Astrocyte of the cerebellum (primary cell): ENCODE measurements at regions not wholly inside any gene's neighbourhood (a gene's known extent, or its start where the extent isn't known, plus 50 kb on each side); places are given as distances from the start of the nearest gene placed in this dataset.

Experiments
- DNase-seq: peaks from one replicate; pipeline ENCODE4 v3.0.0-alpha.2; 2011; ENCODE audit warnings: low read depth
- H3K4me3 ChIP-seq: 2 replicates; pipeline ENCODE4 v1.5.1; 2011; ENCODE audit warnings: mild to moderate bottlenecking, low read depth, low read length, moderate library complexity
- CTCF ChIP-seq: IDR thresholded peaks from 2 replicates; pipeline ENCODE4 v1.5.1; 2012; ENCODE audit warnings: low read length, low read depth, moderate library complexity, mild to moderate bottlenecking; ENCODE audit errors: missing control alignments
- in situ Hi-C: cut with HindIII; loops from 2 replicates; pipeline ENCODE4 v1.10.0; 2017; ENCODE audit warnings: low sequenced_read_pairs

GRCh38 chrX:102029026-102029425, 96.5 kb upstream of the TCEAL2 start:
- TF ChIP-seq CTCF = no peak

GRCh38 chrX:102018208-102018607, 86.4 kb upstream of the ZMAT1 start:
- TF ChIP-seq CTCF = no peak
- no peak for DNase-seq
- no peak overlapping the region for H3K4me3 ChIP-seq
- in situ Hi-C loops = no loop called here

More at GRCh38 chrX:102029026-102029425, 96.5 kb upstream of the TCEAL2 start:
- H3K4me3 ChIP-seq = no peak overlapping the region
- in situ Hi-C loops = no loop called here
- no peak for DNase-seq

- no peak for TF ChIP-seq CTCF
- no peak overlapping the region for H3K4me3 ChIP-seq
- in situ Hi-C loops = no loop called here
- DNase-seq = no peak
Measured at GRCh38 chrX:102008901-102009300, 77.1 kb upstream of the ZMAT1 start.

GRCh38 chrX:101999644-102000539, 68.1 kb upstream of the ZMAT1 start:
- no peak for TF ChIP-seq CTCF

GRCh38 chrX:101993335-101993734, 61.5 kb upstream of the ZMAT1 start:
- in situ Hi-C loops = no loop called here
- no peak for TF ChIP-seq CTCF
- H3K4me3 ChIP-seq = no peak overlapping the region
- DNase-seq = no peak

More at GRCh38 chrX:101999644-102000539, 68.1 kb upstream of the ZMAT1 start:
- no peak for DNase-seq
- H3K4me3 ChIP-seq = no peak overlapping the region
- in situ Hi-C loops = no loop called here

- TF ChIP-seq CTCF = no peak
- DNase-seq = no peak
- in situ Hi-C loops = no loop called here
- H3K4me3 ChIP-seq = no peak overlapping the region
Measured at GRCh38 chrX:101986586-101986985, 54.8 kb upstream of the ZMAT1 start.
